ENCODE measurements at regions not wholly inside any gene's neighbourhood (a gene's known extent, or its start where the extent isn't known, plus 50 kb on each side); places are given as distances from the start of the nearest gene placed in this dataset.
A peak's percentile ranks its signal among the peaks of the same experiment; 100 is the strongest.

GRCh38 chr6:91420243-91420642, 833.4 kb upstream of the MAP3K7 start:
- H3K27ac ChIP-seq (ENCODE audit: low read length), result no peak overlapping the region
- no peaks in the 10 kb centered on the region for H3F3A ChIP-seq (ENCODE audit: low read length, unreplicated experiment)
- BruUV-seq (replicated peaks), result no TSS peak
- H3K9me2 ChIP-seq (replicated peaks; ENCODE audit: low read length), result no peaks in the 10 kb centered on the region
- H3K36me3 ChIP-seq (ENCODE audit: low read depth, low read length), result no peaks in the 10 kb centered on the region
- H3K4me1 ChIP-seq (ENCODE audit: insufficient read depth, low read length), result no peaks in the 10 kb centered on the region
- no peak overlapping the region for H3K4me2 ChIP-seq (ENCODE audit: low read length)
- no peaks in the 10 kb centered on the region for H3K27me3 ChIP-seq (ENCODE audit: low read length)
- intact Hi-C loops (cut with micrococcal nuclease), result no loop called here
- POLR2A ChIA-PET (ENCODE audit: unreplicated experiment), result no interaction called here
- TF ChIP-seq EZH2 (IDR thresholded peaks at IDR 0.05; ENCODE audit: low read length, unreplicated experiment) (no peak), EZH2phosphoT487 (IDR thresholded peaks at IDR 0.05; ENCODE audit: borderline replicate concordance, low read length) (no peak), CTCF (conservative IDR thresholded peaks at IDR 0.05; ENCODE audit: low read depth, low read length) (no peak)
- ATAC-seq, result no peak
- H3K9ac ChIP-seq (ENCODE audit: low read length), result no peak overlapping the region
- H4K20me1 ChIP-seq (ENCODE audit: low read length), result no peaks in the 10 kb centered on the region
- no peaks in the 10 kb centered on the region for H3K79me2 ChIP-seq (ENCODE audit: low read length)
- DNase-seq, result no peak
- no peaks in the 10 kb centered on the region for H3K9me3 ChIP-seq (ENCODE audit: low read length)
- CTCF ChIA-PET, result no interaction called here
- no peak overlapping the region for H2AFZ ChIP-seq (ENCODE audit: low read length)
- H3K4me3 ChIP-seq (ENCODE audit: low read length), result no peak overlapping the region

GRCh38 chr6:91415031-91415605, 828.2 kb upstream of the MAP3K7 start:
- TF ChIP-seq CTCF (conservative IDR thresholded peaks at IDR 0.05; ENCODE audit: low read depth, low read length) (no peak), EZH2phosphoT487 (IDR thresholded peaks at IDR 0.05; ENCODE audit: borderline replicate concordance, low read length) (no peak), EZH2 (IDR thresholded peaks at IDR 0.05; ENCODE audit: low read length, unreplicated experiment) (no peak)

GRCh38 chr6:91412532-91412931, 825.7 kb upstream of the MAP3K7 start:
- DNase-seq (peak; percentile 20), ATAC-seq (no peak)
- Histone ChIP-seq H3K79me2 (ENCODE audit: low read length) (no peaks in the 10 kb centered on the region), H3K4me1 (ENCODE audit: insufficient read depth, low read length) (no peaks in the 10 kb centered on the region), H3K9ac (ENCODE audit: low read length) (no peak overlapping the region), H3K4me2 (ENCODE audit: low read length) (no peak overlapping the region), H3K27me3 (ENCODE audit: low read length) (no peaks in the 10 kb centered on the region), H4K20me1 (ENCODE audit: low read length) (no peaks in the 10 kb centered on the region), H3K9me3 (ENCODE audit: low read length) (no peaks in the 10 kb centered on the region), H3K4me3 (ENCODE audit: low read length) (no peak overlapping the region), H3K36me3 (ENCODE audit: low read depth, low read length) (no peaks in the 10 kb centered on the region), H3K27ac (ENCODE audit: low read length) (no peak overlapping the region), H2AFZ (ENCODE audit: low read length) (no peak overlapping the region), H3K9me2 (replicated peaks; ENCODE audit: low read length) (no peaks in the 10 kb centered on the region), H3F3A (ENCODE audit: low read length, unreplicated experiment) (no peaks in the 10 kb centered on the region)
- TF ChIP-seq EZH2phosphoT487 (IDR thresholded peaks at IDR 0.05; ENCODE audit: borderline replicate concordance, low read length), result no peak
- peak; percentile 33; the same call in 1 of the 2 replicates for TF ChIP-seq CTCF (conservative IDR thresholded peaks at IDR 0.05; ENCODE audit: low read depth, low read length)
- POLR2A ChIA-PET (ENCODE audit: unreplicated experiment), result no interaction called here
- intact Hi-C loops (cut with micrococcal nuclease), result no loop called here
- CTCF ChIA-PET, result no interaction called here
- no TSS peak for BruUV-seq (replicated peaks)

More at GRCh38 chr6:91415031-91415605, 828.2 kb upstream of the MAP3K7 start:
- ChIA-PET POLR2A (ENCODE audit: unreplicated experiment) (no interaction called here), CTCF (no interaction called here)
- Histone ChIP-seq H3K9me2 (replicated peaks; ENCODE audit: low read length) (no peaks in the 10 kb centered on the region), H2AFZ (ENCODE audit: low read length) (no peak overlapping the region), H3K9ac (ENCODE audit: low read length) (no peak overlapping the region), H3K9me3 (ENCODE audit: low read length) (no peaks in the 10 kb centered on the region), H4K20me1 (ENCODE audit: low read length) (no peaks in the 10 kb centered on the region), H3F3A (ENCODE audit: low read length, unreplicated experiment) (no peaks in the 10 kb centered on the region), H3K27ac (ENCODE audit: low read length) (no peak overlapping the region), H3K4me1 (ENCODE audit: insufficient read depth, low read length) (no peaks in the 10 kb centered on the region), H3K4me2 (ENCODE audit: low read length) (no peak overlapping the region), H3K79me2 (ENCODE audit: low read length) (no peaks in the 10 kb centered on the region), H3K36me3 (ENCODE audit: low read depth, low read length) (no peaks in the 10 kb centered on the region), H3K4me3 (ENCODE audit: low read length) (no peak overlapping the region), H3K27me3 (ENCODE audit: low read length) (no peaks in the 10 kb centered on the region)
- ATAC-seq, result no peak
- intact Hi-C loops (cut with micrococcal nuclease), result no loop called here
- no peak for DNase-seq
- BruUV-seq (replicated peaks), result no TSS peak

All from PC-3 (cell line).